ENCODE measurements at regions not wholly inside any gene's neighbourhood (a gene's known extent, or its start where the extent isn't known, plus 50 kb on each side); places are given as distances from the start of the nearest gene placed in this dataset.

GRCh38 chr15:101549647-101550046 is 60.1 kb upstream of the PCSK6 start:
- ChIA-PET POLR2A (no interaction called here), CTCF (ENCODE audit: low intra/inter-chr PET ratio, low total read pairs) (no interaction called here)
- no peak overlapping the region for H2AFZ ChIP-seq (ENCODE audit: low read length)
- BruUV-seq (replicated peaks) = no TSS peak
- 82% methylated on average over 8 of the region's 8 CpGs for WGBS (ENCODE audit: low lambda C conversion rate)
- DNase-seq (ENCODE audit: low spot score) (no peak), FAIRE-seq (no peak), ATAC-seq (no peak)
- H3K36me3 ChIP-seq (replicated peaks in 1 of 2; ENCODE audit: control insufficient read depth in 1 of 2, insufficient read depth in 2 of 2, low read length in 2 of 2) = no peaks in the 10 kb centered on the region
- intact Hi-C loops (cut with micrococcal nuclease; ENCODE audit: unreplicated experiment) = no loop called here
- no peaks in the 10 kb centered on the region for H3K9me3 ChIP-seq (ENCODE audit: low read length)
- H4K20me1 ChIP-seq (ENCODE audit: insufficient read depth, low read length) = no peaks in the 10 kb centered on the region
- H3K79me2 ChIP-seq (ENCODE audit: insufficient read depth, low read length) = no peaks in the 10 kb centered on the region
- no peak for TF ChIP-seq AKAP8 (CRISPR knock-in tag; IDR thresholded peaks at IDR 0.05)
- TF ChIP-seq HBP1 (CRISPR knock-in tag; IDR thresholded peaks at IDR 0.05; ENCODE audit: low read depth) = no peak
- no peak for TF ChIP-seq ZNF10 (CRISPR knock-in tag; IDR thresholded peaks at IDR 0.05; ENCODE audit: borderline replicate concordance, low read depth)
- no peaks in the 10 kb centered on the region for H3K4me1 ChIP-seq (ENCODE audit: insufficient read depth, low read length)
- no peak overlapping the region for H3K4me2 ChIP-seq (ENCODE audit: low read depth, low read length)
- in situ Hi-C loops (cut with HindIII; ENCODE audit: extremely low pct_ligation_motif_present, low pct_unique_long_range_greater_than_20kb) = no loop called here
- no peak overlapping the region for H3K4me3 ChIP-seq (replicated peaks in 1 of 3; ENCODE audit: insufficient read depth in 1 of 3, low read depth in 2 of 3, low read length in 3 of 3)
- H3K27ac ChIP-seq (ENCODE audit: extremely low read length, insufficient read depth, low read length) = no peak overlapping the region
- H3K9ac ChIP-seq (ENCODE audit: insufficient read depth, low read depth, low read length) = no peak overlapping the region
- peaks cover 0 to 2% of the 10 kb centered on the region in 2 experiments; a peak in 2 of 5 replicates for H3K27me3 ChIP-seq (ENCODE audit: control insufficient read depth in 1 of 2, insufficient read depth in 2 of 2, low read length in 2 of 2)

- in situ Hi-C loops (cut with HindIII; ENCODE audit: extremely low pct_ligation_motif_present, low pct_unique_long_range_greater_than_20kb) = no loop called here
- no peak for FAIRE-seq
- H3K27me3 ChIP-seq (ENCODE audit: control insufficient read depth in 1 of 2, insufficient read depth in 2 of 2, low read length in 2 of 2) = peaks cover 0 to 2% of the 10 kb centered on the region in 2 experiments; a peak in 2 of 5 replicates
- TF ChIP-seq TBP (CRISPR knock-in tag; IDR thresholded peaks at IDR 0.05) = no peak
- no peak for TF ChIP-seq ZNF770 (CRISPR knock-in tag; IDR thresholded peaks at IDR 0.05)
- no peak for TF ChIP-seq ZNF709 (CRISPR knock-in tag; IDR thresholded peaks at IDR 0.05)
- TF ChIP-seq DNMT3B (CRISPR knock-in tag; conservative IDR thresholded peaks at IDR 0.05) = no peak
- no peak for TF ChIP-seq ZBTB43 (CRISPR knock-in tag; conservative IDR thresholded peaks at IDR 0.05)
- TF ChIP-seq TARDBP (CRISPR knock-in tag; IDR thresholded peaks at IDR 0.05) = no peak
- no peak for TF ChIP-seq EZH2 (conservative IDR thresholded peaks at IDR 0.05; ENCODE audit: low read depth, low read length)
- TF ChIP-seq FUBP1 (CRISPR knock-in tag; IDR thresholded peaks at IDR 0.05; ENCODE audit: borderline replicate concordance) = no peak
- TF ChIP-seq FOXA1 (IDR thresholded peaks at IDR 0.05) = no peak
- TF ChIP-seq FOXA1 (CRISPR knock-in tag; IDR thresholded peaks at IDR 0.05) = no peak
- no peak for TF ChIP-seq ZNF292 (CRISPR knock-in tag; IDR thresholded peaks at IDR 0.05; ENCODE audit: borderline replicate concordance, low read depth)
Observed at GRCh38 chr15:101547737-101548136, 58.2 kb upstream of the PCSK6 start.

More at GRCh38 chr15:101547737-101548136, 58.2 kb upstream of the PCSK6 start:
- Histone ChIP-seq H3K4me1 (ENCODE audit: insufficient read depth, low read length) (no peaks in the 10 kb centered on the region), H4K20me1 (ENCODE audit: insufficient read depth, low read length) (no peaks in the 10 kb centered on the region), H3K4me3 (replicated peaks in 1 of 3; ENCODE audit: insufficient read depth in 1 of 3, low read depth in 2 of 3, low read length in 3 of 3) (no peak overlapping the region), H3K27ac (ENCODE audit: extremely low read length, insufficient read depth, low read length) (no peak overlapping the region), H3K79me2 (ENCODE audit: insufficient read depth, low read length) (no peaks in the 10 kb centered on the region), H3K36me3 (replicated peaks in 1 of 2; ENCODE audit: control insufficient read depth in 1 of 2, insufficient read depth in 2 of 2, low read length in 2 of 2) (no peaks in the 10 kb centered on the region), H3K9me3 (ENCODE audit: low read length) (no peaks in the 10 kb centered on the region), H3K9ac (ENCODE audit: insufficient read depth, low read depth, low read length) (no peak overlapping the region), H3K4me2 (ENCODE audit: low read depth, low read length) (no peak overlapping the region), H2AFZ (ENCODE audit: low read length) (no peak overlapping the region)
- ChIA-PET CTCF (ENCODE audit: low intra/inter-chr PET ratio, low total read pairs) (no interaction called here), POLR2A (interaction anchor here (1.2 kb wide), 1 partner anchor 109 kb away, joined by 3 read pairs; no protein-coding TSS in a partner anchor)
- 69% methylated on average over 2 of the region's 2 CpGs for WGBS (ENCODE audit: low lambda C conversion rate)
- ATAC-seq (no peak), DNase-seq (ENCODE audit: low spot score) (no peak)
- no TSS peak for BruUV-seq (replicated peaks)
- intact Hi-C loops (cut with micrococcal nuclease; ENCODE audit: unreplicated experiment) = no loop called here
